OCI-LY1 (cell line): ENCODE measurements at regions not wholly inside any gene's neighbourhood (a gene's known extent, or its start where the extent isn't known, plus 50 kb on each side); places are given as distances from the start of the nearest gene placed in this dataset.

ENCODE experiments used
- H2AFZ ChIP-seq: fragments of 200-600 bp; sonication (generic), shearing (Covaris generic); 2 replicates; pipeline ENCODE4 v1.6.0; 2014; ENCODE audit warnings: antibody characterized with exemption, mild to moderate bottlenecking, low read length
- H3F3A ChIP-seq: fragments of 200-600 bp; sonication (generic), shearing (Covaris generic); 2 replicates; pipeline ENCODE4 v1.6.0; 2014; ENCODE audit warnings: mild to moderate bottlenecking, antibody characterized with exemption, low read length, moderate library complexity; ENCODE audit not compliant: insufficient read depth
- H3K27ac ChIP-seq: fragments of 200-600 bp; sonication (generic); 2 replicates; pipeline ENCODE4 v1.5.1; 2014; ENCODE audit warnings: low read length, mixed run types, mild to moderate bottlenecking, low read depth; ENCODE audit not compliant: poor library complexity, severe bottlenecking
- H3K27me3 ChIP-seq: fragments of 200-600 bp; sonication (generic); 2 replicates; pipeline ENCODE4 v1.6.0; 2014; ENCODE audit warnings: antibody characterized with exemption, mild to moderate bottlenecking, low read length, moderate library complexity; ENCODE audit not compliant: insufficient read depth
- H3K36me3 ChIP-seq: fragments of 200-600 bp; sonication (generic); 2 replicates; pipeline ENCODE4 v1.6.1; 2014; ENCODE audit warnings: mild to moderate bottlenecking, antibody characterized with exemption, low read length, moderate library complexity, mixed read lengths; ENCODE audit not compliant: insufficient read depth
- H3K4me1 ChIP-seq: fragments of 200-600 bp; sonication (generic); 2 replicates; pipeline ENCODE4 v1.5.1; 2014; ENCODE audit warnings: mild to moderate bottlenecking, low read length, moderate library complexity; ENCODE audit not compliant: insufficient read depth, severe bottlenecking
- H3K4me2 ChIP-seq: fragments of 200-600 bp; sonication (generic), shearing (Covaris generic); 2 replicates; pipeline ENCODE4 v1.6.1; 2014; ENCODE audit warnings: low read length
- H3K4me3 ChIP-seq: fragments of 200-600 bp; sonication (generic); 2 replicates; pipeline ENCODE4 v1.5.1; 2014; ENCODE audit warnings: low read length, low read depth, mild to moderate bottlenecking, mixed read lengths; ENCODE audit not compliant: poor library complexity, severe bottlenecking
- H3K79me2 ChIP-seq: fragments of 200-600 bp; shearing (Covaris generic); 2 replicates; pipeline ENCODE4 v1.6.1; 2016; ENCODE audit warnings: mixed run types, low read length, mixed read lengths; ENCODE audit not compliant: insufficient read depth
- H3K9ac ChIP-seq: fragments of 200-600 bp; sonication (generic), shearing (Covaris generic); 2 replicates; pipeline ENCODE4 v1.6.1; 2014; ENCODE audit warnings: mild to moderate bottlenecking, low read length, mixed read lengths
- H3K9me2 ChIP-seq: fragments of 200-600 bp; sonication (generic), shearing (Covaris generic); 2 replicates; pipeline ENCODE4 v1.6.1; 2014; ENCODE audit warnings: low read depth, mild to moderate bottlenecking, low read length, mixed read lengths
- H3K9me3 ChIP-seq: fragments of 200-600 bp; shearing (Covaris generic); 2 replicates; pipeline ENCODE4 v1.6.1; 2014; ENCODE audit warnings: low read length, mixed read lengths
- H4K20me1 ChIP-seq: fragments of 200-600 bp; sonication (generic), shearing (Covaris generic); 2 replicates; pipeline ENCODE4 v1.6.0; 2016; ENCODE audit warnings: mild to moderate bottlenecking, low read length; ENCODE audit not compliant: insufficient read depth
- CTCF ChIP-seq: fragments of 200-600 bp; sonication (generic), shearing (Covaris generic); IDR thresholded peaks from 2 replicates; pipeline ENCODE4 v1.5.1; 2017; ENCODE audit warnings: mild to moderate bottlenecking, antibody characterized with exemption, low read length, moderate library complexity, mixed read lengths
- EZH2 ChIP-seq: fragments of 200-600 bp; sonication (generic), shearing (Covaris generic); IDR thresholded peaks from 2 replicates; pipeline ENCODE4 v1.8.0; 2017; ENCODE audit warnings: borderline replicate concordance, mixed run types, mild to moderate bottlenecking, antibody characterized with exemption, low read length, moderate library complexity, mixed read lengths

GRCh38 chr2:104595576-104595975 lies 258.3 kb upstream of the POU3F3 start:
- Histone ChIP-seq H3F3A (no peaks in the 10 kb centered on the region), H3K9me2 (no peaks in the 10 kb centered on the region), H3K4me3 (no peak overlapping the region), H3K4me1 (no peaks in the 10 kb centered on the region), H3K27ac (no peak overlapping the region), H3K4me2 (no peak overlapping the region), H3K9ac (no peak overlapping the region), H3K79me2 (no peaks in the 10 kb centered on the region), H3K27me3 (no peaks in the 10 kb centered on the region), H3K9me3 (no peaks in the 10 kb centered on the region), H4K20me1 (no peaks in the 10 kb centered on the region), H2AFZ (no peak overlapping the region), H3K36me3 (no peaks in the 10 kb centered on the region)
- TF ChIP-seq CTCF = no peak
- no peak for TF ChIP-seq EZH2

GRCh38 chr2:104597942-104598341 lies 256.0 kb upstream of the POU3F3 start:
- no peaks in the 10 kb centered on the region for H3K79me2 ChIP-seq
- no peaks in the 10 kb centered on the region for H3F3A ChIP-seq
- H3K4me2 ChIP-seq = no peak overlapping the region
- H2AFZ ChIP-seq = no peak overlapping the region
- H3K9me3 ChIP-seq = no peaks in the 10 kb centered on the region
- H3K27me3 ChIP-seq = no peaks in the 10 kb centered on the region
- no peak overlapping the region for H3K4me3 ChIP-seq
- H4K20me1 ChIP-seq = no peaks in the 10 kb centered on the region
- H3K27ac ChIP-seq = no peak overlapping the region
- no peaks in the 10 kb centered on the region for H3K36me3 ChIP-seq
- TF ChIP-seq CTCF = no peak
- no peak for TF ChIP-seq EZH2
- no peaks in the 10 kb centered on the region for H3K9me2 ChIP-seq
- H3K4me1 ChIP-seq = no peaks in the 10 kb centered on the region
- no peak overlapping the region for H3K9ac ChIP-seq

- Histone ChIP-seq H3K9me3 (no peaks in the 10 kb centered on the region), H3K27me3 (no peaks in the 10 kb centered on the region), H3K4me3 (no peak overlapping the region), H4K20me1 (no peaks in the 10 kb centered on the region), H3K4me1 (no peaks in the 10 kb centered on the region), H3K36me3 (no peaks in the 10 kb centered on the region), H3K79me2 (no peaks in the 10 kb centered on the region), H3K27ac (no peak overlapping the region), H3F3A (no peaks in the 10 kb centered on the region), H3K4me2 (no peak overlapping the region), H3K9ac (no peak overlapping the region), H3K9me2 (no peaks in the 10 kb centered on the region), H2AFZ (no peak overlapping the region)
- TF ChIP-seq CTCF (no peak), EZH2 (no peak)
Measured at GRCh38 chr2:104598636-104599035, 255.3 kb upstream of the POU3F3 start.
